ENCODE measurements at regions not wholly inside any gene's neighbourhood (a gene's known extent, or its start where the extent isn't known, plus 50 kb on each side); places are given as distances from the start of the nearest gene placed in this dataset.
"Not testable (repeated sequence)": the region's sequence is repeated elsewhere in the genome, so short reads cannot be mapped to it uniquely, and the experiment has no call there.

DNA sequence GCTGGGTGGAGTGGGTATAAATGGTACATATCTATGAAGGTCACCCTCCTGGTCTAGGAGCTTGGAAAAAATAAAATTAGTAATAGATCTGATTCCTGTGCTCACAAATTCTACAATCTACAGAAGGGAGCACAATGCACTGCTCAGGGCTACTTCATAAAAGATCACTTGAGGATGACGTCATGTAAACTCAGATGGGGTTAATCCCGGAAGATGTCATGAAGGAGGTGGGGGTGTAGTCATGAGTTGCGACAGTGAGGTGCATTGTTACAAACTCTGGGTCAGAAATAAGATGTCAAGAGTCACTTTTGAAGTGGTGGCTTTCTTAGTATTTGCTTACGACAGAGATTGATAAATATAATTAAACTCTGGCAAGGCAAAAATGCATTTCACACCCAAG is 68.2 kb downstream of the LHX9 start:
- no peak for DNase-seq

DNA sequence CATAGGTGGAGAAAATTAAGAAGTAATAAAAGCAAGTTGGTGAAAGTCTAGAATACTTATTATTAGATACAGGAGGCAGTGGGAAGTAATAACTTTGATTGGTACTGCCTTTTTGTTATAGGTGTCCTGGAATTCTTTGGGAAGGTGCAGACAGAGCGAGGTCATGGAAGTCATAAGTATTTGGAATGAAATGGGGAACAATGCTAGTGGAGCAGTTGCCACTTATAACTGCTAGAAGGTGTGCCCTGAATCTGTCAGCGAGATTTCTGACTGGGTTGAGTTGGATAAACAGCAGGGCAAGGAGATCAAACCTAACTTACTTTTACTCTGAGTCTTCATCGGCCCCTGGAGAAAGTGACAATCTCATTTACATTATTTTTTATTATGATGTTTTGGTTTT is 69.6 kb downstream of the LHX9 start:
- DNase-seq = no peak

DNA sequence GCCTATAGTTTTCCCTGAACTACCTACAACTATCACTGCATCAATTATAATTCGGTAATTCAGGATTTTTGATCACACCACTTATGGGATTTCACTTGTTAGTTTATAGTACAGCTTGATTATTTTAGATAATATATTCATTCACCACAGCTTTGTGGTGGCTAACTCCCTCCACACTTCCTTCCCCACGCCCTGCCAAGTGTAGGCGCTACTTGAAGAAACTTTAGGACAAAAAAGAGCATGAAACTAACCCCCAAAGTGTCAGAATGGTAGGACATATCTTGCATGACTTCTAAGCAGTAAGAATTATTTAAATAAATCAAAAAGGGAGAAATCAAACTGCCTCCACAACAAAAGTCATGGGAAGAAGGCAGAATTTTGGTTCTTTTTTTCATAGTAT is 70.1 kb downstream of the LHX9 start:
- DNase-seq = no peak

DNA sequence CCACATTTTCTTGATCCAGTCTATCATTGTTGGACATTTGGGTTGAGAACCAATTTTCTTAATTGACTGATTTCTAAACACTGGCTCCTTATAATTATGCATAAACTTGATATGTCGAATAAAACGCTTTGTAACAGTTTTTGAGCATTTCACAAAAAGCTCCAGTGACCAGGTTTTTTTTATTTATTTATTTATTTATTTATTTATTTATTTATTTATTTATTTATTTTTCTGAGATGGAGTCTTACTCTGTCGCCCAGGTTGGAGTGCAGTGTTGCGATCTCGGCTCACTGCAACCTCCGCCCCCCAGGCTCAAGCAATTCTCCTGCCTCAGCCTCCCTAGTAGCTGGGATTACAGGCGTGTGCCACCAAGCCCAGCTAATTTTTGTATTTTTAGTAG is 71.4 kb downstream of the LHX9 start:
- not testable (repeated sequence) for DNase-seq

DNA sequence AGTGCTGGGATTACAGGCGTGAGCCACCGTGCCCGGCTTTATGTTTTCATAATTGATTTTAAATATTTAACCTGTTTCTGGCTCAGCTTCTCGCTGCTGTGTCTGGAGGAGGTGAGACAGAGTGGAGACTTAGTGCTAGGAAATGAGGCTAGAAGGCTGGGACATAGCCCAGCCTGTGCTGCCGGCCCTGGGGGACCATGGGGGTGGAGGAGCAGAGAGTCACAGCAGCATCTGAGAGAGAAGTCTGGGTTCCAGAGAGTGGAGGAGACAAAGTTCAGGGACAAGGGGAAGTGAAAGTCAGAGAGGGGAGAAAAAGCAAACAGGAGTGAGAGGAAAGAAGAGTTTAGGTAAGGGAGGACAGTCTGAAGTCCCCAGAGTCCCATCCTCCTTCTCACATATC is 71.9 kb downstream of the LHX9 start:
- no peak for DNase-seq

GRCh38 chr1:197991594-197991993 is 74.4 kb downstream of the LHX9 start:
- DNase-seq = no peak

DNA sequence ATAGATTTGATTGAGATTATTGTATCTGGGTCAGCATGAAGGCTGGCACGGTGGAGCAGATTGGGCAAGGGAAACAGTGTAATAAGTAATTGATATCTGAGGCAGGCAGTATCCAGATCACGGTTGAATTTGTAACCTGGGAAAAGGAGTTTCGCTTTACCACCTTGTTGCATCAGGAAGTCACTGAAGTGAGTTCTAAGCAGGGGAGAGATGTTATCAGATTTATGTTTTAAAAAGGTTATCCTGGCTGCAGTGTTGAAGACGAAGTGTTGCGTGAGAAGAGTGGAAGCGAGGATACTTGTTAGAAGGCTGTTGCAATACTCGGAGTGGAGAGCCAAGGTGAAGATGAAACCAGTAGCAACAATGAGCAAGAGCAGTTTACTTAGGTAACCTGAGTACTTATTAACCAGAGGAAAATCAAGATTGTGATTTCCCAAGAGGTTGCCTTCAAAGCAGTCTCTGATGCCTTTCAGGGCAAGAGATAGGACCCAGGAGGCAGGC is 77.8 kb downstream of the LHX9 start:
- DNase-seq = no peak

- DNase-seq = no peak
Observed at GRCh38 chr1:197995408-197996258, 78.5 kb downstream of the LHX9 start.

DNA sequence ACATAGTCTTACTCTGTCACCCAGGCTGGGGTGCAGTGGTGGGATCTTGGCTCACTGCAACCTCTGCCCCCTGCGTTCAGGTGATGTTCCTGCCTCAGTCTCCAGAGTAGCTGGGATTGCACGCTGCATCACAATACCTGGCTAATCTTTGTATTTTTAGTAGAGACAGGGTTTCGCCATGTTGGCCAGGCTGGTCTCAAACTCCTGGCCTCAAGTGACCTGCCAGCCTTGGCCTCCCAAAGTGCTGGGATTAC is 79.0 kb downstream of the LHX9 start:
- not testable (repeated sequence) for DNase-seq

GRCh38 chr1:197998110-197998509 is 80.9 kb downstream of the LHX9 start:
- DNase-seq = no peak

DNA sequence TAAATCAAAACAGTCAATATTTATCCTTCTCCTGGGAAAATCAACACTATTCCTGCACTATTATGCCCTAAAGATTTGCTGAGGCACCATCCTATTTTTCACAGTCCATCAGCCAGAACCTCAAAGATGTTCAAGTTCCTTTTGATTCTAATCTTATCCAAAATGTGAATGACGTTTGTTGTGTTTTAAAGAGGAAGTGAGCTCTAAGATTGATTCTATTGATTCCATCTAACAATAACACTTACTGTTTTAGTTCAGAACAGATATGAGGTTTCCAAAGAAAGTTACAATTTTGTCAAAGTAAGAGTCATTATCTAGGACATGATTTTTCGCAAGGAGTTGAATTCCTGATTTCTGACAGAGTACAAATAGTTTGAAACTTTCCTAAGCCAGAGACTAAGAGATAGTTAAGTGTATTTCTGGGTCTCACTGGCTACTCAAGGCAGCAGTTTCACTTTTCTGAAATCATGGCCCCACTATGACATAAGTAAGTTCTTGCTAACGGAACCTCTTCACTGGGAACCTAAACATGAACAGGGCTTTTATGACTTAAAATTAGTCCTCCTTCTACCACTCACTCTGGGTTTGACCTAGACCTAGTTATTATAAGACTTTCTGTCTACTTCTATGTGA is 84.7 kb downstream of the LHX9 start:
- no peak for DNase-seq

DNA sequence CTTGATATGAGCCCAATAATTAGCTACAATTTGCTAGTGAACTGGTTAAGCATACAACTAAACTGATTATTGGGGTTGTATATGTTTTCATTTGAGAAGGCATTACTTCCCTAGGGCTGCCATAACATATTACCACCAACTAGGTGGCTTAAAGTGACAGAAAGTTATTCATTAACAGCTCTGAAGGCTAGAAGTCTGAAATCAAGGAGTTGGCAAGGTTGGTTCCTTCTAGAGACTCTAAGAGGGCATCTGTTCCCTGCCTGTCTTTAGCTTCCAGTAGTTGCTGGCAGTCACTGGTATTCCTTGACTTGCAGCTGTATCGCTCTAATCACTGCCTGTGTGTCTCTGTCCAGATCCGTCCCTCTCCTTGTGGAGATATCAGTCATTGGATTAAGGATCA is 86.3 kb downstream of the LHX9 start:
- no peak for DNase-seq

DNA sequence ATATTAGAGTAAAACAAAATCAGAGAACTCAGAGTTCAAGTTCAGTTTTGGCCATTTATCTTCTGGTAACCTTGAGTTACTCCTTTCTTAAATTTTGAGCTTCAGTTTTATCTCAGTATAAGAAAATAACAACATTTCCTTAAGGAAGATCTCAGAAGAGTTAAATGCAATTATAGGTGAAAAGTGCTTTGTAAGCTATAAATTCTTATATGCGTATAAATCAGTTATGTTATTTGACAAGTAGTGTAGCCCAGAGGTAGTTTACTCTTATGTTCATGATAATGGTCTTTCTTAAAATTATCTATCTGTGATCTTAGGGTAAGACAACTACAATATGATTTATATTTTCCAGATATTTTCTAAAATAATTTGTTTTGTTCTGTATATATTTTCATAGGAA is 89.8 kb downstream of the LHX9 start:
- DNase-seq = no peak

- DNase-seq = no peak
Observed at GRCh38 chr1:198007687-198008607, 90.8 kb downstream of the LHX9 start.

DNA sequence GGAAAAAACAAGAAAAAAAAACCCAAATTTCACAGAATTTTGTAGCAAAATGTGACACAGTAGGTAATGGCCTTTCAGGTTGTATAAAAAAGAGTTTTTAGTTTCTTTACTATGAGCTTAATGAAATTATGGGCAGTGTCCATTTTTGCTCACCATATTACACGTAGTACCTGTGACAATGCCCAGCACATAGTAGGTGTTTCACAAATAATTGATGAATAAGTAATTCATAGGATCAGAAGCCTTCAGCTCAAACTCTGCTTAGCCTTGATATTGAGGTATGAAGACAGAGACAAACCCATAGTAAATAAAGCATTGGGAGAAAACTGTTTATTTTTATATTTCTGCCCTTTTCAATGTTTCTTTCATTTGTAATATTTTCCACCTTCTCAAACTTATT is 97.2 kb downstream of the LHX9 start:
- no peak for DNase-seq

GRCh38 chr1:198015309-198015708 is 98.1 kb downstream of the LHX9 start:
- DNase-seq = no peak

DNA sequence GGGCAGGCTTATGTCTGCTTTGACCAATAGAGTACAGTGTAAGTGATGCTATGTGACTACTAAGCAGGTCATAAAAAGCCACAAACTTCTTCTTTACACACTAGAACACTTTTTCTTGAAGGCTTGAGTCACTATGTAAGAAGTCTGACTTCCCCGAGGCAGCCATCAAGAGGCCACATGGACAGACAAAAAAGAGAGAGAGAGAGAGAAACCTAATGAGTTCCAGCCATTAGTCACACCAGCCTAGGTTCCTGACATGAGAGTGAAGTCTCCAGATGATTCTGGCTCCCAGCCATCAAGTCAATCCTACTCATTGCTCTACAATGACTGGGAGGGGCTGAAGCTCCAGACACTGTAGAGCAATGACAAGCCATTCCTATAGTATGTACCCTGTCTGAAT is 101.4 kb downstream of the LHX9 start:
- DNase-seq = no peak

GRCh38 chr1:198019126-198019525 is 102.0 kb downstream of the LHX9 start:
- DNase-seq = no peak

- no peak for DNase-seq
Observed at GRCh38 chr1:198024336-198024735, 107.2 kb downstream of the LHX9 start.

DNA sequence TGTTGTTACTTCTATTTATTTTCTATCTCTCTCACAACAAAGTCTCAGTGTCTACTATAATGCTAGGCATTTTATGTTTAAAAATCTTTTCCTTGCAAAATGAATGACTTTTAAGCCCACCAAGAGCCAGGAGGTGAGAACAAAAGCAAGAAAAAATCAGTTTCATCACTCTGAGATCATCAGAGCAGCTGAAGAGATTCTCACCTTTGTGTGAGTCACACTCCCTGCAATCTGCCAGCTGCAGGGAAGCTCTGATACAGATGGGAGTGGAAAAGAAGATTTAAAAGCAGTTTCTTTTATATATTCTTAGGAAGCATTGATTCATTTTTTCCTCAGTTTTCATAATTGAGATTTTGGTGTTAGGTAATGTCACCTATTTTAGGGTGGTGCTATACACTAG is 107.6 kb downstream of the LHX9 start:
- DNase-seq = no peak

DNA sequence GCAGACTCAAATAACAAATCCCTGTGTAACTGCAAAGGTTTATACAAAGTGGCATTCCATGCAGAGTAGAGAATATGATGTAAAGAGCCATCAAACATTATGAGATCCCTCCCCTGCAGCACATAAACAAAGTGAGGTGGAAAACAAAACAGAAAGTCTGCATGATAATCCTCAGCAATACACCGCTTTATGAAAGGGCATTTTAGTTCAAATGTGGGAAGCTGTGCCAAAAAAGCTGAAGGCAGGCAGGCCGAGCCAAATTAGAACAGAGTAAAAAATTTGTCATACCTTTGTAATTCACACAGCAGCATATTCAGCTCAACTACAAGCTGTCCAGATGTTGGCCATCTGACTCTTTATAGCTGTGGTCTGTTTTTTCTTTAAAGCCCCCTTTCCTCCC is 113.5 kb downstream of the LHX9 start:
- DNase-seq = no peak

DNA sequence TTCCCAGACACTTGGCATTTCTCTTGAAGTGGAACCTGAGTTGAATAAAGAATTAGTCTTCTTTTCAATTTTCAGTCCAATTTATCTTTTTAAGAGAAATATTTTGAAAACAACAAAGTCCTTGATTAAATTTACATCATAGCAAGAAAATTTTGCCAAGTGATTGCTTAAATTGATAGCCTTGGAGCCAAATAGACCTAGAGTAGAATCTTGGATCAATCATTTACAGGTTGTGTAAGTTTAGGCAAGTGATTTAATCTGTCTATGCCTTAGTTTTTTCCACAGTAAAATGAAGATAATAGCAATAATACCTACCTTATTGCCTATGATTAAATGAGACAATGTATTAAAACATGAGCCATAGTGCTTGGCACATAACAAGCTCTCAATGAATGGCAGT is 113.9 kb downstream of the LHX9 start:
- DNase-seq = no peak

DNA sequence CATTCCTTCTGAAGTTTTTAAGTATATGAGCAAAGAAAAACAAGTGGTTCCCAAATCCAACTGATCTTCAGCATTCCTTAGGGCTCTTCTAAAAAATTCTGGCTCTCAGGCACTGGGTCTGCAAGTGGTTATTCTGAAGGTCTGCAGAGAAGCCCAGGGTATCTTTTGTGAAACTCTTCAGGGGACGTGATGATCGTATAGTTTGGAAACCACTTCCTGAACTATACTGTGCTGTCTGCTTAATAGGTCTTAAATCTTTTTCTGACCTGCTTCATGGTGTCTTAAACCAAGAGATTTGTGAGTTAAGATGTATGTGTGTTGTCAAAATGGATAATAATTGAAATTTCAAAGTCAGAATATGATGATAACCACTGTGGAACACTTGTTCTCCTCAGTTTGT is 115.5 kb downstream of the LHX9 start:
- no peak for DNase-seq

DNA sequence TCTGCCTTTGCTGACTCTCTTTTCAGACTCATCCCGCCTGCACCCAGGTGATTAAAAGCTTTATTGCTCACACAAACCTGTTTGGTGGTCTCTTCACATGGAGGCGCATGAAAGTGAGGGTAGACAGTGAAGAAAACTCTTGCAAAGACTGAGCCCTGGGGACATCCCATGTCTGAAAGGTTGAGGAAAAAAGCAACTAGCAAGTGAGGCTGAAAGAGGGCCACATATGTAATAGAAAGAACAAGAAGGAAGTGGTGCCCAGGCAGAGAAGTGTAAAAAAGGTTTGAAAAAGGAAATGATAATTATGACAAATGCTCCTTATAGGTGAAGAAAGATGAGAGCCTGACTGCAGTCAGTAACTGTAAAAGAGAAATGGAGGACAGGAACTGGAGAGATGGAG is 115.9 kb upstream of the NEK7 start:
- DNase-seq = no peak

All from CD4-positive, alpha-beta T cell treated with Interleukin-17A for 4 hours (primary cell).